Suprapubic skin (tissue), 4 donors: ENCODE measurements at regions not wholly inside any gene's neighbourhood (a gene's known extent, or its start where the extent isn't known, plus 50 kb on each side); places are given as distances from the start of the nearest gene placed in this dataset.

Source experiments
- CTCF ChIP-seq, 2 donors: fragments of 200-600 bp in 1 of 2; fragments of 450-650 bp in 1 of 2; sonication (generic) in 1 of 2; IDR thresholded peaks; one replicate each; pipeline ENCODE4 v1.5.1; 2016 to 2019; ENCODE audit warnings: antibody characterized with exemption in 2 of 2, mild to moderate bottlenecking in 1 of 2, moderate library complexity in 1 of 2
- EP300 ChIP-seq: sonication (generic); formaldehyde crosslinking; IDR thresholded peaks from one replicate; pipeline ENCODE4 v1.6.1; 2017; ENCODE audit warnings: antibody characterized with exemption
- POLR2A ChIP-seq, 2 donors: fragments of 450-650 bp; IDR thresholded peaks; one replicate each; pipeline ENCODE4 v1.6.1; 2017; ENCODE audit warnings: antibody characterized with exemption in 2 of 2, mild to moderate bottlenecking in 2 of 2, moderate library complexity in 2 of 2
- POLR2AphosphoS5 ChIP-seq, 3 donors: sonication (generic); formaldehyde crosslinking; IDR thresholded peaks; one replicate each; pipeline ENCODE4 v1.6.1; 2017; ENCODE audit warnings: antibody characterized with exemption in 3 of 3

GRCh38 chr9:135410831-135411473, 68.6 kb upstream of the PPP1R26 start:
- TF ChIP-seq CTCF (IDR thresholded peaks at IDR 0.05), result no peak
- no peak for TF ChIP-seq POLR2A (IDR thresholded peaks at IDR 0.05)
- TF ChIP-seq EP300, result no peak
- TF ChIP-seq POLR2AphosphoS5 (IDR thresholded peaks at IDR 0.05), result no peak
